GM18909 (cell line): ENCODE measurements at regions not wholly inside any gene's neighbourhood (a gene's known extent, or its start where the extent isn't known, plus 50 kb on each side); places are given as distances from the start of the nearest gene placed in this dataset.
"Not testable (repeated sequence)": the region's sequence is repeated elsewhere in the genome, so short reads cannot be mapped to it uniquely, and the experiment has no call there.

ENCODE experiments used
- ATAC-seq: cut with Tn5 transposase; IDR thresholded peaks from one replicate; pipeline ENCODE4 v1.9.1; 2021; ENCODE audit warnings: mild to moderate bottlenecking; ENCODE audit not compliant: unreplicated experiment, poor library complexity

DNA sequence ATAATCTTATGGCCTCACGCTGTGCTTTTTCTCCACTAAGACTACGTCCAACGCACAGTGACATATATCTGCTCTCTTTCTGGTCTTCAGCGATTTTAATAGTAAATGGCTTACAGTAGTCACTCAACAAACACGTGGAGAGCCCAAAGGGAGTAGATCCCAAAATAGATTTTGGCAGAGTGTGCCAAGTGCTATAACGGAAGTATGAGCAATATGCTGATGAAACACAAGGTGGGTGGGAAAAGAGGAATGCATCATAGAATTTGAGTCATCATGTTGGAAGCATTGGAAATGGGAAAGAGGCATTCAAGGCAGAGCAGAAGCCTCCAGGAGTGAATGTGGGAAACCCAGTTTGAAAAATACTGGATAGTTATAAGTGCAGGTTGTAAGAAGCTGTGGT, 129.1 kb upstream of the LDB2 start:
- ATAC-seq, result no peak

DNA sequence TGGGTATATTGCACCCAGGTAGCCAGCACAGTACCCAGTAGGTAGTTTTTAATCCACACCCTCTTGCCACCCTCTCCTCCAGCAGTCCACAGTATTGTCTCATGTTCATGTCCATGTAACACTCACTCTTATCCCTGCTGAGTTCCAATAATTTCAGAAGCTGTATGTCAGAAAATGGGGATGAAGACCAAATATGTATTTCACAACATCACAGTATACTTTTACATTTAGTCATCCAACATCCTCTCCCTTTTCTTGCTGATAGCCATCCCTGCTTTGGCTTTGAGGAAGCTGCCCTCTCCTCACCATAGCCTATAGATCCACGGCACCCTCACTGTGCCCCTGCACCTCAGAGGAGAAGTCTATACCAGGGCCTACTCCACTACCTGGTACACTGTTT, 126.0 kb upstream of the LDB2 start:
- ATAC-seq, result no peak

DNA sequence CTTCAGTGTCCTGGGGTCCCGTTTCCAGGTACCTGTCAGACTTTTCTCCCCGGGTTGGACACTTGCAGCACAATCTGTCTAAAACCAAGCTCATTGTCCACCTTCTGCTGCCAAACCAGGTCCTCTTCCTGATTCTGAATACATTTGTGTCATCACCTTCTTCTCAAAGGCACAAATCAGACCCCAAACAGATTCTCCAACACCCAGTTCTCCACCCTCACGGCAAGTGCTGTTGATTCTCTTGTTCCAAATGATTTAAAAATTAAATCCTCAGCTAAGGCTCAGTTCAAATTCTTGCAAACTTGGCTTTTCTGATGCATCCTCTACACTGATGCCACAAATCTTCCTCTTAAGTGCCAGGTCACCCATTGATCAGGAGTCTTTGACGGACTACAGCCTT, 122.5 kb upstream of the LDB2 start:
- ATAC-seq, result no peak

DNA sequence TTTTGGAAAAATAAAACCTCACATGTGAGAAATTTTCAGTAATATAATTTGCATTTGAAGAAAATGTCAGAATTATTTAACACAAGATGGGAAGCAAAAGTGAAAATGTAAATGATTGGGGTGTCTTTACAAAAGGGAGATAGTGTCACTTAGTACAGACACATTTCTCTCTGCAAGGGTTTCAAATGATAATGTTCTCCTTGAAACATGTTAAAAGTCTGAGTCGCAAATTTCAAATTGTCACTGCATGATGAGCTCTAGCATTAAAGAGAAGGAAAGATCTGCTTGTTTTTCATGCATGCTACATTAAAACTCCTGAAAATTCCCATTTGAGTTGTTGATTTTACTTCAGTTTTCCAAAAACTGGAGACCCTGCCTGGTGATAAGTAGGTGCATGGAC, 122.0 kb upstream of the LDB2 start:
- no peak for ATAC-seq

DNA sequence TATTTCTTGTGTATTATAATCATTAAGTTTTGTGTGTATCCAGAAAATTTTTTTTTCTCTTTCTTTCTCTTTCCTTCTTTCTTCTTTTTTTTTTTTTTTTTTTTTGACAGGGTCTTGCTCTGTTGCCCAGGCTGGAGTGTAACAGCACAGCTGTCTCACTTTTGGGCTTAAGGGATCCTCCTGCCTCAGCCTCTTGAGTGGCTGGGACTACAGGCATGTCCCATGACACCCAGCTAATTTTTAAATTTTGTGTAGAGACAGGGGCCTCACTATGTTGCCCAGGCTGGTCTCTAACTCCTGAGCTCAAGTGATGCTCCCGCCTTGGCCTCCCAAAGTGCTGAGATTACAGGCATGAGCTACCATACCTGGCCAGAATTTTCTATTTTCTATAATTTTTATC, 120.2 kb upstream of the LDB2 start:
- not testable (repeated sequence) for ATAC-seq

DNA sequence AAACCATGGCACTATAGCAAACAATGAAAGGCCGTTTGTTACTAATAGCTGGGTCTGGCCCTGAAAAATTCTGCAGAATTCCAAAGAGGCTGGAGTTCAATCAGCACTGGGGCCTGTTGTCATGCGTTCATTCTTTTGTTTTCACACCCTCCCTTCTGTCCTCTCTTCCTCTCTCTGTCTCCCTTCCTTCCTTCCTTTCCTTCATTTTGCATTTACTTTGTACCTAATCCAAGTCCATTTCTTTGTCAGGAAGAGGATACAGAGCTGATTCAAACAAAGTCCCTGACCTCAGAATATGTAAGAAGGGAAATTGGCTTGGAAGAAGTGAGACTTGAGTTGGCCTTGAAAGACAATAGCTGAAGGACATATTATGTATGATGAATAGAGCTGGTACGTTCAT, 119.6 kb upstream of the LDB2 start:
- ATAC-seq, result no peak

DNA sequence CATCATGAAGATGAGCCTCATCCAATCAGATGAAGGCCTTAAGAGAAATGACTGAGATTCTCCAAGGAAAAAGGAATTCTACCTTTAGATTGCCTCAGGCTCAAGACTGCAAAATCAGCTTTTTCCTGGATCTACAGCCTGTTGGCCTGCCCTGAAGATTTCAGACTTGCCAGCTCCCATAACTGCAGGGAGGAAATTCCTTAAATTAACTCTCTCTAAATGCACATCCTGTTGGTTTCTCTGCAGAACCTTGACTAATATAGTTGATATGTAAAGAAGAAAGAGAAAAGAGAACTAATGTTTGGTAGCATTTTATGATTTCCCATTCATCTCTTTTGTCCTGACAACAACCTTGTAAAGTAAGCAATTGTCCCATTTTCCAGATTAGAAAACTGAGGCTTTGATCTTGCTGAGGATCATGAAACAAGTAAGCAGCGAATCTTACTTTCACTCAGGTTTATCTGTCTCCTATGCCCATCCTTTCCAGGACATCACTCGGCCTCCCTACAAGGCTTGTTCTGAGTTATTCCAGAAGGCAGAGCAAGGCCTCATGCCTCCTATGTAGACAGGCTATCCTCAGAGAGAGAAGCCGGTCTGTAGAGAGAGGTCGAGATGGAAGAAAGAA, 115.0 kb upstream of the LDB2 start:
- ATAC-seq, result no peak

DNA sequence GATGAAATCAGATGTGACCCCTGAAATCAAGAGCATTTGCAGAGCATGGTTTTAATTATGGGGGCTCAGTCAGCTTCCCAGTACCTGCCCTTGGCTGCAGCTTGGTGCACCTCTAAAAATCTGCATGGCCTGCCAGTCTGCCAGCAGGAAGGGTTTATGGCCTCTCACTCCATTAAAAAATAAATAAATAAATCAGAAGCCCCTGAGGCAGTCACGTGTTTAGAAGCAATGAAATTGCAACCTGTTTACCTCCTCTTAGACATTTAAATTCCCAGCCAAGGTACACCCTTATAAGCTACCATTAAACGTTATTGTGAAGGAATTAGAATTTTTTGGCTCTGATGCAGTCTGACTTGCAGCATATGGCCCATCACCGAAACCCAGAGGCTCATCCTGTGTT, 114.0 kb upstream of the LDB2 start:
- no peak for ATAC-seq

DNA sequence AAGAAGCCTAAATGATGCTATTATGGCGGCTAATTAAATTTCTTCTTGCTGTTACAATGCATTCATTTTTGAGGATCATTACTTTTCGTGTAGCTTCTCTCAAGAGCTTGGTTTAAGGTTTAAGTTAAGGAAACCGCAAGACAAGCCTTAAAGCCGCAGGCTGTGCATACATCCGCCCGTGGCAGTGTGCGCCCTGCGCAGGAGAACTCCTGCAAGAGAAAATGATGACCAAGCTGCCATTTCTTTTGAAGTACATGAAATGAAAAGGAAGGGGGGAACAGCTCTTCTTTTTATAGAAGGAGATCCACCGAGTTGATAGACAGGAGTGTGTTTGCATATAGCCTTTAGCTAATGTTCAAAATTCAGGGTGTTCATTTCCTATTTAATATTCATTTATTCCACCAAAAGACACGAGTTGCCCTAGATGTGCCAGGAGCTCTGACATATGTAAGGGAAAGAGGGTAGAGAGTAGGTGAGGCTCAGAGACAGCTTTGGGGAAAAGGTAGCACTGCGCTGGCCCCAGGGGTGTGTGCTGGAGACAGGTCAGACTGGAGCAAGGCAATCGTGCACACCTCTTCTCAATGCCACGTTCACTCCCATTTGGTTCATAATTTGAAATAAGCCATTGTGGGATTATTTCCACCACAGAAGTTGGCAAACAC, 112.1 kb upstream of the LDB2 start:
- ATAC-seq, result no peak

DNA sequence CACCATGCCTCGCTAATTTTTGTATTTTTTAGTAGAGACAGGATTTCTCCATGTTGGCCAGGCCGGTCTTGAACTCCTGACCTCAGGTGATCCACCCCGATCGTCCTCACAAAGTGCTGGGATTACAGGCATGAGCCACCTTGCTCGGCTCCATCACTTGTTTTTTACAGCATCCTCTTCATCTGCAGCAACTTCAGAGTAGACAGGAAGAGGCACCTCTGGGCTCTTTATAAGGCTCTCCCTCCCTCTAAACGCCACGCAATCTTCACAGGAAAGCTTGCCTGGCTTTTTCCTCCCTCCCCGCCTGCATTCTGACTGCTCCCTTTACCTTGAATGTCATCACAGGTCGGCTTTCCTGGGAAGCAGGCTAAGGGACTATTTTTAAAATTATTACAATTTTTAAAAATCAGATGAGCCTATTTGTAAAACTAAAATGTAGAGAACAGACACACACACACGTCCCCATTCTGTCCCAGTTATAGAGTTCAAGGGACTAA, 111.5 kb upstream of the LDB2 start:
- ATAC-seq, result no peak

DNA sequence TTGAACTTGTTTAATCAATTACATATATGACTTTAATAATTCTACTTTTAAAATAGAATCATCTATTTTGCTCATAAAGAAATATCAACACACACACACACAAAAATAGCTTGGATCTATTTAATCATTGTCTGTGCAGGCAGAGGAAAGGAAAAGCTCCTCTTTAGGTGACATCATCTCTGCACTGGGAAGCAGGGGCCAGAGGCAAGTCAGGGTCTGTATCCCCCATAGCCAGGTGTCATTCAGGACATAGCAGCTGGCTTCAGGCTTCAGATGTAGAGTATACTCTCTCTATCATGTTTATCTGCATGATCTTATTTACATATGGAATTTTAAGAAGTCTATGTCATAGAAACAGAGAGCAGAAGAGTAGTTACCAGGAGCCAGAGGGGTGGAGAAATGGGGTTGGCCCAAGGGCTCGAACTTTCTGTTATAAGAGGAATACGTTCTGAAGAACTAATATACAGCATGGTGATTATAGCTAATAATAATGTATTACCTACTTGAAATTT, 110.4 kb upstream of the LDB2 start:
- ATAC-seq, result no peak

DNA sequence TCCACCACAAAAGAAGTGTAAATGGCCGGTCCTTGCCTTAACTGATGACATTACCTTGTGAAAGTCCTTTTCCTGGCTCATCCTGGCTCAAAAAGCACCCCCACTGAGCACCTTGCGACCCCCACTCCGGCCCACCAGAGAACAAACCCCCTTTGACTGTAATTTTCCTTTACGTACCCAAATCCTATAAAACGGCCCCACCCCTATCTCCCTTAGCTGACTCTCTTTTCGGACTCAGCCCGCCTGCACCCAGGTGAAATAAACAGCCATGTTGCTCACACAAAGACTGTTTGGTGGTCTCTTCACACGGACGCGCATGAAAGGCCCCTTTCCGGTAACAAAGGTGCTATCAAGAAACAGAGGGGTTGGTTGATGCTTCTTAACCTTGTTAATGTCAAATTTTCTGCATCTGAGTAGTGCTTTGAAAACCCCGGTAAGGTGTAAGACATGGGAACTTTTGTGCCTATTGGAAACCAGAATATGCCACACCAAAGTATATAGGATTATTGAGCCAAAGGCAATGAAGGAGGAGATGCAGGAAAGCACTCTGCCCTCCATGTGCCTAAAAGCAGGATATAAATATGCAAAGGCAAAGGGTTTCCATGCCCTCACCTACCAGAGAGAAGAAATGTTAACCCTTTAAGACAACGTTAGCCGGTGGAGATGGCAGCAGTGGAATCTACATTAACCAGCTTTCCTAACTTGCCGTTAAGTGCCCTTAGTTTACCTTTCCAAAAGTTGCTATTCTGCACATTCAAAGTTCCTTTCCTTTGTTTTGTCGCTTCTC, 105.4 kb upstream of the LDB2 start:
- ATAC-seq, result not testable (repeated sequence)

DNA sequence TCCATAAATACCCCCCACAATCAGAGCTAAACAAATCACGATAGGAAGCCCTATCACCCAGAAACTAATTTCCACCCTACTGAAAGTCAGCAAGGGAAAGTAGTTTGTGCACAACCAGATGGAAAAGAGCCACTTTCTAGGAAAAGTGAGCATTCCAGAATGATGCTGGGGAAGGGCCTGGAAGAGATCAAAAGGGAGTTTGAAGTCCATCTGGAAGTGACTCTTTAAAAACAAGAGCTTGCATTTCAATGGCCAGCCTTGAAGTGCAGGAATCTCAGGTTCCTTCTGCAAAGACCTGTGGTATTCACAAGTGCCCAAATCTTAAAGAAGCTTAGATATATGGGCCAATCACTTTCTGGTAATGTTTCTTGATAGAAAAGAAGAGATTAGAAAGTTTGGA, 97.0 kb upstream of the LDB2 start:
- no peak for ATAC-seq

DNA sequence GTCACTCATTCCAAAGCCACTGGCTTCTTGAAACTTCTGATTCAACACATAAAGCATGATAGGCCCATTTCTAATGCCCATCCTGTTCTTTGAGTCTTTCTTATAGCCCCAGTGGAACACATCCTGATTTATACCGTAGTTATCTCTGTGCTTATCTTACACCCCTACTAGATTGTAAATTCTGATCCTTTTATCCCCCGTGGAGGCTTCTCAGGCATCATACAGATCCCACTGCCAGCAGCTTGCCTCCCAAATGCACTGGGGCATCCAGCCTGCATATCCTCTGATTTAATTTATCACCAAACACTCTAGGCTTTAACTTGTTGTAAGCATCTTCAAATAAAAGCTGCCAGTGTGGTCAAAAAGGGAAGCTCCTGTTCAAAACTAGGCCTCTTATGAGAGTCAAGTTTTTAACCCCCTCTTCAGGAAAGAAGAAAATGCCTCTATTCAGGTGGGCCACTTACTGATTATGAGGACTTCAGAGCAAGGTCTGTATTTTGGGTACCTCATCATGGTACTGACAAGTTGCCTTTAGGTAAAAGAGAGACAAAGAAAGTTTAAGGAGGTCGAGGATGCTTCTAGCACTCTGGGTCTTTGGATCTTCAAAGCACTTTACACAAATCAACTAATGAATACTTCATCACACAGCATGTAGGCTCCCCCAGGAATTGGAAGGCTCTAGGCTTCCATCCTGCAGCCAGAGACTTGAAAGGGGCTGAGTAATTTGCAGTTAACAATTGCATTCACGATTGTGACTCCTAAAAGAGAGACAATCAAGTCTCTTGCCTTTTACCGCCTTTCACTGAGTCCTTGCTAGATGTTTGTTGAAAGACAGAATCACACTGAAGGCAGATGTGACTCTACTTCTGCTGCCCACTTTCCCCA, 95.8 kb upstream of the LDB2 start:
- ATAC-seq, result no peak

DNA sequence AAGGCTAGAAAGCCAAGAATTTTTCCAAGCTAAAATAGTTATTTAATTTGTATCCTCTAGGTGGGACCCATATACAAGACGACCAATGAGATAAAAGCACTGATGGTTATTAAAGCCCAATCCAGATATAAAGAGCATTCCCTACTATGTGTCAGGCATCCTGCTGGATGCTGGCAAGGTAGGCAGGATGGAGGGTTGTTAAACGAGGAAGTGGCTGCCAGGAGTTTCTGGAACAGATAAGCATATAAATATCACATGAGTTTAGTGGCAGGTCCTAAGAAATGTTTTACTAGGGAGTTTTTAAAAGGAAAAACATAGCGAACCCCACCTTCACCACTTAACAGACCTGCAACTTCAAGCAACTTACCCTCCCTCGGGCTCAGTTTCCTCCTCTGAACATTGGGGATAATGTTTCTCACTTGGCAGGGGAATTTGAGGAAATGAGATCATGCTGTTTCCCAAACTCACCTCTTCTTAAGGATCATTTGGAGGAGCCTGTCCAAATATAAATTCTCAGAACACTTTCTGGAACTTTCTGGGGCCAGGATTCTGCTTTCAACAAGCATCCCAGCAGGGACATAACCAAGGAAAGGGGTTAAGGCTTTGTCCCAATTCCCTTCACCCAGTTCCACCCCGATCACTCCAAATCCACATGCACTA, 94.3 kb upstream of the LDB2 start:
- ATAC-seq, result no peak

DNA sequence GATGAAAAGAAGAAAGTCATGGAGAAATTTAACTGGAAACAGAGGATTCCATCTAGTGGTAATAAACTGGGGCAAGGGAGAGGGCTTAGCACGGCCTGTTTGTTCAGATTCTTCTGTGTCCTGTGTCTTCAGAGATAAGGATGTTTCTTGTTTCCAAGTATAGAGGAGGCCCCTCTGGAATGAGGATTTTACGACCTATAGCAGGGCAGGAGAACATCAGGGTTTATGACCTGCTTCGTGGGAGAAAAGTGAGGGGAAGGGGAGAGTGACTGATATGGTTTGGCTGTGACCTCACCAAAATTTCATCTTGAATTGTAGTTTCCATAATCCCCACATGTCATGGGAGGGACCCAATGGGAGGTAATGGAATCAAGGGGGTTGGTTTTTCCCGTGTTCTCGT, 93.0 kb upstream of the LDB2 start:
- no peak for ATAC-seq

DNA sequence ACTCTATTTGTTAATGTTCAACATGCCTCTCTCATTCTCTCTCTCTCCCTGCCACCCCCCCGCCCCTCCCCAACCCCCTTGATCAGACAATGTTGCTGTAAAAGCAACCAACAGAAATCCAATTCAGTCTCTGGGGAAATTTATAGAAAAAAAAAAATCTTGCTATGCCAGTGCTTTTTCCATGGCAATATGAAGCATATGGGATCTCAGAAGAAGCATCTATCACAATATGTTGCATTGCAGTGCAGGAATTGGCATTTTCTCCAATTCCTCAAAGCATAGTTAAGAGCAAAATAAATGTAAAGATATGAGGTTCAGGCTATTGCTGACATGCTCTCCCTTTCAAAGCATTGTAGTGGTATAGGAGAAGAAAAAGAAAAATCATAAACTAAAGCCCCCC, 90.9 kb upstream of the LDB2 start:
- no peak for ATAC-seq

DNA sequence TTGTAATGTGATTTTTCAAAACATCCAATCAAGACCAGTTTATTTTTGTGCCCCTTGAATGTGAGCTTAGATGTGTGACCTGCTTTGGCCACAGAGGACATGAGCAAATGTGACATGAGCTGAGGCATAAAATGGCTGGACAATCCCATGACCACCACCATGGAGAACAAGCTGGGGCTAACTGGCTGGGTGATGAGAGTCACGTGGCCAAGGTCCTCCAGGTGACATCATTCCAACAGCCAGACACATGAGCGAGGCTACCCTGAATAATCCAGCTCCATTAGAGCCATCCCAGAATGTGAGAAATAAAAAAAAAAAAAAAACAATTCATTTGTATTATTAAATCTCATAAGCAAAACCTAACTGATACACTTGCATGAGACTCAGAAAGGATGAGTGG, 90.4 kb upstream of the LDB2 start:
- ATAC-seq, result no peak

DNA sequence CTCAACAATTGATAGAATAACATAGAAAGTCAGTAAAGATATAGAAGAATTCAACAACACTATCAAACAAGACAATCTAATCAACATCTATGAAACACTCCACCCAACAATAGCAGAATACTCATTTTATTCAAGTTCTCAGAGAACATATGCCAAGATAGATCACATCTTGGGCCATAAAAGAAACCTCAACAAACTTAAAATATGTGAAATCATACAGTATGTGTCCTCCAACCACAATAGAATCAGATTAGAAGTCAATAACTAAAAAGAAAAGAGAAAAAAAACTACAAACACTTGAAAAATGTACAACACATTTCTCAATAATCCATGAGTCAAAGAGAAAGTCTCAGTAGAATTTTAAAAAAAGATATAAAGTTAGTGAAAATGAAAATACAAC, 78.6 kb upstream of the LDB2 start:
- ATAC-seq, result no peak

DNA sequence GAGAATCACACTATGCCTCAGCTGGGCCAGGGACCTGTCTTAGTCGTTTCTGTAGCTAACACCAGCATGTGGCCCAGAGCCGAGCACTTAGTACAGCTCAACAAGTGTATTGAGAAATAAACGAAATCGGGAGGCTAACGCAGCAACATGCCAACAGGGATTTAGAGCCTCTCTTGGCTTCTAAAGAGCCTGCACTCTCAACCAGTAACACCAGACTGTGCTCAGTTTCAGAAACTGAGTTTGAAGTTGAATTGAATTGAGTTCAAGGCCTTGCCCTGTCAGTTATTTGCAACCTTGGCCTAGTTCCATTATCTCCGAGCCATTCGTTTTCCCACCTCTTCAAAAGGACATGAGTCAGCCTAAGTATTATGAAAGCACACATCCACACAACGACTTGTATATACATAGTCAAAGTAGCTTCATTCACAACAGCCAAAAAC, 71.3 kb upstream of the LDB2 start:
- no peak for ATAC-seq
